ENCODE measurements at regions not wholly inside any gene's neighbourhood (a gene's known extent, or its start where the extent isn't known, plus 50 kb on each side); places are given as distances from the start of the nearest gene placed in this dataset.

DNA sequence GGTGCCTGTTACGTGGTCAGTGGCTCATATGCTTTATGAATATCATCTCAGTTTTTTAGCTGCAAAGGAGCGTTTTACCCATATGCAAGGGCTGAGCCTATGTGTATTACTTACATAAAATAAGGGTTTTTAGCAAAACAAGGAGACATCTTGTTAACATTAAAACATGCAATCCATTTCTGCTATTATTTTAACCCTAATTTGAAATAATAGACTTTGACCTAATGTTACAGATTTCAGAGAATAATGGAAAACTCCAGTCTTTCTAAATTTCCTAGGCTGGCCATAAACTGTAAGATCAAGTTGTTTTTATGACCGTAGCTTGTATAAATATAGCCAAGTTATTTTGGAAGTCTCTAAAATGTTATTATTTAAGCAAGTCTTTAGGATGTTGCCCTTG lies 121.1 kb upstream of the SEMA6A start:
- no peak overlapping the region for H3K4me3 ChIP-seq (ENCODE audit: low read depth, low read length)
- DNase-seq (ENCODE audit: low read depth) = no peak
- TF ChIP-seq CTCF (IDR thresholded peaks at IDR 0.05; ENCODE audit: insufficient read depth, low read length) = no peak

DNA sequence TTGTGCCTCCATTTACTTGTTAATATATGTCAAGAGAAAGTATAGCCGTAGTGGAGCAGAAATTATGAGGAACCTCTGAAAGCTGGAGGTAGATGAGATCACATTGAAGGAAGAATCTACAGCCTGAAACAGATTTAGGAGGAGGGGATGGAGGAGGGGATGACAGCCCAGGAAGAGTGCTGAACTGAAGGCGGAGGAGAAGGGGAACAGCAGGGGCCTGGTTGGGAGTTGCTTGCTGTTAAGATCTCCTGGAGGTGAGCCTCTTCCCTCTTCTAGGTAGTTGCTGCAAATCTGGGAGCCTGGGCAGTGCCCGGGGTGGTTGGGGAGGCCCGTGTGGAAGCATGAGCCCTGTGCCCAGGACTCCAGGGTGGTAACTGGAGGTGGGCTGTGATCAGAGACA lies 111.8 kb upstream of the SEMA6A start:
- DNase-seq (ENCODE audit: low read depth) = no peak
- H3K4me3 ChIP-seq (ENCODE audit: low read depth, low read length) = no peak overlapping the region
- no peak for TF ChIP-seq CTCF (IDR thresholded peaks at IDR 0.05; ENCODE audit: insufficient read depth, low read length)

DNA sequence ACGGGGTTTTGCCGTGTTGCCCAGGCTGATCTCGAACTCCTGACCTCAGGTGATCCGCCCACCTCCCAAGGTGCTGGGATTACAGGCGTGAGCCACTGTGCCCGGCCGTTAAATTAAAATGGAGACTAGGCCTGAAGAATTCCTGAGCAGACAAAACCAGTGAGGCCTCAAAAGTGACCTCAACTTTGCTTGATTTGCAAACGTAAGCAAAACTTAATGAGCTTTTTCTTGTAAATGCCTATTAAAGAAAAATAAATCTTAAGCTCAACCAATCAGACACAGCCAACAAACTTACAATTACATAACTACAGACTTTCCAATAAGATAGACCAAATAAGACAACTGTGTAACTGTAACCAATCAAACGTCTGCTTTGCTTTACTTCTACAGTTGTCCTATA lies 111.3 kb upstream of the SEMA6A start:
- H3K4me3 ChIP-seq (ENCODE audit: low read depth, low read length) = no peak overlapping the region
- TF ChIP-seq CTCF (IDR thresholded peaks at IDR 0.05; ENCODE audit: insufficient read depth, low read length) = no peak
- DNase-seq (ENCODE audit: low read depth) = no peak

DNA sequence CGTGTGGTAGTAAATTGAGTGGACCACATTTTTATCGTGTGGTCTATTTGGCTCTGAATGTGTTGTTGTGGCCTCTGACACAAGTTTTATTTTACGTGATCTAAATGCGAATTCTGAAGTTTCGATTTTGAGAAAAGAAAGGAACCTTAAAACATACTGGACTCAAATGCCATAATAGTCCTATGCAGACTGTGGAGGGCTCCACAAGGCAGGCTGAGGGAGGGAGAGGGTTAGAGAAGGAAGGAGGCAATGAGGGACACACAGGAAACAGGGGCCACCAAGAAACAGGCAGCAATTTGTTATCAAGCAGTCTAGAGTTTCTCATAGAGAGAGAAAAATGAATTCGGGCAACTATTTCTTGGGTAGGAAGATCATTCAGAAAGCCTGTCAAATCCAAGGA lies 110.4 kb upstream of the SEMA6A start:
- H3K4me3 ChIP-seq (ENCODE audit: low read depth, low read length) = no peak overlapping the region
- TF ChIP-seq CTCF (IDR thresholded peaks at IDR 0.05; ENCODE audit: insufficient read depth, low read length) = no peak
- no peak for DNase-seq (ENCODE audit: low read depth)

DNA sequence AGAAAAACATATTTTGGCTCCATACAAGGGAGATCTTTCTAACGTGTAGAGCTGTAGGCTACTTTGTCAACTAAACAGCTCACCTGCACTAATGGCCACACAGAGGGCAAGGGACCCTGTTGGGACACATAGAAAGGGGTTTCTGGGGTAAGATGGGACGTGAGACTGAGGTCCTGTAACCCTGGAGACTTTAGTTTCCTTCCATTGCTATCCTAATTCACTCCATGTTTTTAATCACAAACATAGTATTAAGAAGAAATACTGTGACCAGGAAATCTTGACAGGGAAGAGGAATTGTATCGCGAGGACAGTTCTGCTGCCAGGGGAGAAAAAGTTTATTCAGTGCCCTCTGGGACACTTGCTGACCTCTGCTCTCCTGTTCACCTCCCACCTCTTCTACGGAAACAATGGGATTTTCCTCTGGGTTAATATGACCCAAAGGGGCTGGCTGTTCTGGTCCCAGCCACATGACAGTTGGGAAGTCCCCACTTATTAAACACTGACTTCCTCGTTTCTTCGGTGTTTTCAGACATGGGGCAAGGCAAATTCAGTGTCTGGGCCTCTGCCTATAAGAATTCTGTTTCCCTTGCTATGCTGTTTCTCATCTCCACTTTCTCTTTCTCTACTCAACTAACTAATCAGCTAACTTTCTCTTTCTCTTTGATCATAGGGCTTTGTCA lies 106.9 kb upstream of the SEMA6A start:
- no peak overlapping the region for H3K4me3 ChIP-seq (ENCODE audit: low read depth, low read length)
- no peak for TF ChIP-seq CTCF (IDR thresholded peaks at IDR 0.05; ENCODE audit: insufficient read depth, low read length)
- DNase-seq (ENCODE audit: low read depth) = no peak

DNA sequence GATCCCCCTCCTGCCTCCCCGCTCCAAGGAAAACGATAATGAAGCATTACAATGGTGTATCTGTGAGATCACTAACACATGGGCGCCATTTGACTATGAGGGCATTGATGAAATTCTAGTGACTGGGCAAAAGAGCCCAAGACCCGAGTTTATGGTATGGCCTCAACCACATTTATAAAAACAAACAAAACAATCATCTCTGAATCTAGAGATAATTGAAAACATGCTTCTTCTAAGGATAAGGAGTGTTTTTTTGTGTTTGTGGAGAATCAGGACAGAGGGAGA lies 100.9 kb upstream of the SEMA6A start:
- TF ChIP-seq CTCF (IDR thresholded peaks at IDR 0.05; ENCODE audit: insufficient read depth, low read length) = no peak
- no peak overlapping the region for H3K4me3 ChIP-seq (ENCODE audit: low read depth, low read length)
- DNase-seq (ENCODE audit: low read depth) = no peak

All from fibroblast of the aortic adventitia (primary cell).